HG02870 (cell line): ENCODE measurements at regions not wholly inside any gene's neighbourhood (a gene's known extent, or its start where the extent isn't known, plus 50 kb on each side); places are given as distances from the start of the nearest gene placed in this dataset.
A peak's percentile ranks its signal among the peaks of the same experiment; 100 is the strongest.
"Not testable (repeated sequence)": the region's sequence is repeated elsewhere in the genome, so short reads cannot be mapped to it uniquely, and the experiment has no call there.

Experiments used
- ATAC-seq: cut with Tn5 transposase; IDR thresholded peaks from one replicate; pipeline ENCODE4 v1.9.1; 2021; ENCODE audit warnings: mild to moderate bottlenecking, moderate library complexity; ENCODE audit not compliant: unreplicated experiment

DNA sequence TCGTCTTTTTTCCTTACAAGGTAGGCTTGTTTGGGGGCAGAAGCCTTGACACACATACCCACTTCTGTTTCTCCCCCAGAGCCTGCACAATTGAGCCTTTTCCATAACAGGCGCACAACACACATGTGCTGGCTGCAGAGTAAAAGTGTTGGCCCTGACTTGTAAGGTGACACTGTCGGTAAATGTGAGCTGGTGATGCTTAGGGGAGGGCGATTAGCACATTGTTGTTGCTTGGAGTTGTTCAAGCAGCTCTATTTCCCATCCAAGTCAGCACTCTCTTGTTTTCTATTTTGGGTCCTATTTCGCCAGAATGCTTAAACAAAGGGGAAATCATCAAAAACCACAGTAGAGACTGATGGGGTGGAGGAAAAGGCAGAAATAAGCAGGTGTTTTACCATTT, 51.9 kb upstream of the PTPRJ start:
- ATAC-seq = no peak

DNA sequence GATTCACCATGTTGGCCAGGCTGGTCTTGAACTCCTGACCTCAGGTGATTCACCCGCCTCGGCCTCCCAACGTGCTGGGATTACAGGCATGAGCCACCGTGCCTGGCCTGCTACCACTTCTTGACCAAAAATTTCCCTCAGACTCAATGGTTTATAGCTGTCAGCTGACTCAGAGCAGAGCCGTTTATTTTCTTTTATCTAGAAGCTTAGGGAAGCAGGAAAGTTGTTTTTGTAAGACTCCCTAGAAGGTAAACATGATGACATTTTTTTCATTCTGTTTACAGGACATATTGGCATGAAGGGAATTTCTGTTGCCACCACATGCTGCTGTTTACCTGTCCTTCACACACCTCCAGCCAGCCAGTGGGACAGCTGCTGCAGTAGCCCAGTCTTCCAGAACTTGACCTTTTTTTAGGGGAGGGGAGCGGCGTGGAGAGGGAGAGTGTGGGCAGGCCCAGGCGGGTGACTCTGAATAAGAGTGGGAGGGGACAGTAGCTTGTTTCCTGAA, 56.1 kb upstream of the PTPRJ start:
- ATAC-seq = no peak

DNA sequence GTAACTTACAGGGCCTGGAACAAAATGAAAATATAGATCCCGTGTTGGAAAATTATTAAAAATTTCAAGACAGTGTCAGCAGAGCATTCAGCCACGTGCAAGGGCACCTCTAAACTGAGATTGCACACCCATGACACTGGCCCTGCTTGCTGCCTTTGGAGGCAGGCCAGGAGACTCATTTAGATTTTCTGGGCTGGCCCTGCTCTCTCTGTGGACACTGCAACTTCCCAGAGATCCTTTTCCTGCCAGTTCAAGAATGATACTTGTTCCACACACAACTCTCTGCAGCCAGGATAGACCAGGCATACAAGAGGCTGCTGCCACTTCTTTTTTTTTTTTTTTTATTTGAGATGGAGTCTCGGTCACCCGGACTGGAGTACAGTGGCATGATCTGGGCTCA, 56.7 kb upstream of the PTPRJ start:
- ATAC-seq = no peak

DNA sequence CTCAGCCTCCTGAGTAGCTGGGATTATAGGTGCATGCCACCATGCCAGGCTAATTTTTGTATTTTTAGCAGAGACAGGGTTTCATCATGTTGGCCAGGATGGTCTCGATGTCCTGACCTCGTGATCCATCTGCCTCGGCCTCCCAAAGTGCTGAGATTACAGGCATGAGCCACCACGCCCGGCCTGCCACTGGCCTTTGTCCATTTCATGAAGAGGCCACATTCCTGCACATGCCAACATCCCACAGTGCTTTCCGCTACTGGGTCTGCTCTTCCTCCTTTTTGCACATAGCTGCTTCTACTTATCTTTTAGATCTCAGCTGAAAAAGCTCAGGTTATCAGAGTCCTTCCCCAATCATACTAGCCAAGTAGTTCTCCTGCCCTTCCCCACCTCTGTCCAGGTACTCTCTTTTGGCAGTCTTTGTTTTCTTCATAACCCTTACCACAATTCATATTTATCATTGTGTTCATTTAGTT, 59.2 kb upstream of the PTPRJ start:
- not testable (repeated sequence) for ATAC-seq

DNA sequence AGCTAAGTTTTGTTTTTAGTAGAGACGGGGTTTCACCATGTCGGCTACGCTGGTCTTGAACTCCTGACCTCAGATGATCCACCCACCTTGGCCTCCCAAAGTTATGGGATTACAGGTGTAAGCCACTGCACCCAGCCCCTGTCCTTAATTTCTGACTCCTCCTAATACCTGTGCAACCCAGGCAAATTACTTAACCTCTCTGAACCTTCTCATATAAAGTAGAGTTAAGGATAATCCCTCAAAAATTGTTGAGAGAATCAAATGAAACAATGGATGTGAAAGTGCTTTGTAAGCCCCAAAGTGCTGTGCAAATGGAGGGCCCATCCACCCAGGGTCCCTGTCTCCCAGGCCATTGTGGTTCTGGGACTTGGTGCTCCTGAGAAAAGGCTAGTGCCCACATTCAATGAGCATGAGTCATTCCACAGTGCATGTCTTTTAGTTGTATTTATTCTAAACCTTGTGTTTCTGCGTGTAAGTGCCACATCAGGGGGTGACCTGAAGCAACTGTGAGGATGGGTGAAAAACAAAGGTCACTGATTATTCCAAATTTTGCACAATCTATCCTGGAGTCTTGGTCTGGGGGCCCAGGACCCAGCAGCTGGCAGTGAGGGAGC, 61.4 kb upstream of the PTPRJ start:
- ATAC-seq = no peak

DNA sequence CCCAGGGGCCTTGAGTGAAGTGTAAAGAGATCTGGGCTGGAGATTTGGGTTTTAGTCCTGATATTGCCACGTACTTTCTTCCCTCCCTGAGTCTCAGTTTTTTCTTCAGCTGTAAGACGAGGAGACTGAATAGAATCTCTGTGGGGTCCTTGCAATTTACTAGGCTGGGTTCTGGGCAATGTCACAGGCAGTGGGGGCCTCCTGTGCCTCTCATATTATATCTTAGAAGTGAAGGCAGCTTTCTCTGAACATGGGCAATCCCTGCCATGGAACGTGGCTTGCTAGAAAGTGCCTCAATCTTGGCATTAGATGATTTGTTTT, 62.0 kb upstream of the PTPRJ start:
- ATAC-seq = no peak

DNA sequence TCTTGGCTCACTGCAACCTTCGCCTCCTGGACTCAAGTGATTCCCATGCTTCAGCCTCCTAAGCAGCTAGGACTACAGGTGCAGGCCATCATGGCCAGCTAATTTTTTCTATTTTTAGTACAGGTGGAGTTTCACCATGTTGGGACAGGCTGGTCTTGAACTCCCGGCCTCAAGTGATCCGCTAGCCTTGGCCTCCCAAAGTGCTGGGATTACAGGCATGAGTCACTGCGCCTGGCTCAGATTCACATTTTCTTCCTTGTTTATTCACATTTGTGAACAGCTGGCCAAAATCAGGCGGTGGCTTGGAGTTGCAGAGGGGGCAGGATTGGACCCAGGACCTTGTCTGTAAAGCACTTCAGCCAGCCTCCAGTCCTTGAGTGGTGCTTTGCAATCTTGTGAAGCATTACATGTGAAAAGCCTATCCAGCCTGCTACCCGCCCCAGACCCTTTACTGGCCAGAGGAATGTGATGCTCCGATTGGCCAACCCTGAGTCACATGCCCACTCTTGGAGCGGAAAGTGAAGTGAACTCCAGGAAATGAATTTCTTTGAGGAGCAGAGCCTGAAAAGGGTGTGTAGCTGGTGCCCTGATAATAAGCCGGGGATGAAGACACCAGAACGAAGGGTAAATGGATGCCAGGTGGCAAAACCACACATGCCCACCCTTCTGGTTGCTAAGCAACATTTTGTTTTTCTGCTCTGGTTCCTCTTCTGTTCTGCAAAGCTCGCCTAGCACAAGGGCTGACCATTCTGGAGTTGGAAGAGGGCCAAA, 62.6 kb upstream of the PTPRJ start:
- ATAC-seq = no peak

DNA sequence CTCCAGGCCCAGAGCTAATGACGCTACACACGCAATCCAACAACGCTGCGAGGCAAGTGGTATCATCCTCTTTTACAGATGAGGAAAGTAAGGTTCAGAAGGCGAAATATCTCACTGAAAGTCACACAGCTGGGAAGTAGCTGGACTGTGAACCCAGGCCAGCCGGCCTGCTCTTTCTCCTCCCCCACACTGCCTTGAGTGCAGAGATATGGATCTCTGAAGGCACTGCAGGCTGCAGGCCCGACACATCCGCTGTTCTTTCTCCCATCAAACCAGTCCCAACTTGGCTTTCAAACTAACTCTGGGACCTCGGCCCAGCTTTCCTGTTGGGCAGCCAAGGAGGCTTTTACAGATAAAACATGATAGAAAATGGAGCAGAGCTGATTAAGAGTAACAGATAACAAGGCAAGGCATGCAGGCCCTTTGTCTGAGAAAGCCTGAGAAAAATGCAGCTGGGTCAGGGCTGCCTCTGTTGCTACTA, 64.0 kb upstream of the PTPRJ start:
- no peak for ATAC-seq

DNA sequence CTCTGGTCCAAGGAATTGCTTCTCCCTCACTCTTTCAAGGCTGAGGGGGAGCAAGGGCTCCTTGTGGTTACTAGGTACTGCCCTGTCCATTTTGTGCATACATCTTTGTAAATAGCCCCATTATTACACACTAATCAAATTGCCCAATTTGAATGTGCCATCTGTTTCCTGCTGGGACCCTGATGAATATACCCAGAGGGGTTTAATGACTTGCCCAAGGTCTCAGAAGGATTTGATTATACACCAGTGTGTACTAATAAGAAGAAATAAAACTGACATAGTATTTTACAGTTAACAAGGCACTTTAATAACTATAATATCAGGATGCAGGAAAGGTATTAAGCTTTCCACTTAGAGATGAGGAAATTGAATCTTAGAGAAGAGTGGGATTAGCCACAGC, 64.6 kb upstream of the PTPRJ start:
- ATAC-seq = no peak

DNA sequence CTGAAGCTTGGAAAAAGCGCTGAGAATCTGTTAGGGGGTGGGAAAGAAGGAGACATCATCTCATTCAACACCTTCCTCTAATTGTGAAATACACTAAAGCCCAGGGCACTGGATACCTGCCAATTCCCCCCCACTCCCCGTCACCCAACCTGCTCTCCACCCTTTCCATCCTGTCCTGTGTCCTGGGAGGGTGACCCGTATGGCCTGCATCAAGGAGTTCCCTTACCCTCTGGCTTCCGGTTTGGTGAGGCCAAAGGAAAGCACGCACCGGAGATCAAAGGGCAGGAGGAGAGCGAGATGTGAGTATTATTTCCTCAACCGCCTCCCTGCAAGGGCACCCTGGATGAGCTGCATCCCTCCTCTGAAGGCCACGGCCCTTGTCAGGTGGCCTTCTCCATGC, 65.0 kb upstream of the PTPRJ start:
- ATAC-seq = no peak

DNA sequence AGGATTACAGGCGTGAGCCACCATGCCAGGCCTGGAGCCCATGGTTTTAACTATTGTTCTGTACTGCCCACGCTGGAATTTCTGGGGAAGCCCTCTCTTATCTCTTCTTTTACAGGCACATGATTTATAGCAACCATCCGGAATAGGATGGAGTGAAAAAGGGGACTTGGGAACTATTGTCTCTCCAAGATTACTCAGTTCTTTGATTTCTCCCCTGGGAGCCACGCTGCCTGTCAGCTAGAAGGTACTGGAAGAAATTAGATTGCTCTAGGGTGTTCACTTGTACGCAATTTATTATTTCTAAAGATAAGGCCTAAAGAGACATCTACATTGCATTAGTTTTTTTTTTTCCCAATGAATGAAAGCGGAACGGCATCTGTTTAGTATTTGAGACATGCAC, 65.6 kb upstream of the PTPRJ start:
- ATAC-seq = no peak

DNA sequence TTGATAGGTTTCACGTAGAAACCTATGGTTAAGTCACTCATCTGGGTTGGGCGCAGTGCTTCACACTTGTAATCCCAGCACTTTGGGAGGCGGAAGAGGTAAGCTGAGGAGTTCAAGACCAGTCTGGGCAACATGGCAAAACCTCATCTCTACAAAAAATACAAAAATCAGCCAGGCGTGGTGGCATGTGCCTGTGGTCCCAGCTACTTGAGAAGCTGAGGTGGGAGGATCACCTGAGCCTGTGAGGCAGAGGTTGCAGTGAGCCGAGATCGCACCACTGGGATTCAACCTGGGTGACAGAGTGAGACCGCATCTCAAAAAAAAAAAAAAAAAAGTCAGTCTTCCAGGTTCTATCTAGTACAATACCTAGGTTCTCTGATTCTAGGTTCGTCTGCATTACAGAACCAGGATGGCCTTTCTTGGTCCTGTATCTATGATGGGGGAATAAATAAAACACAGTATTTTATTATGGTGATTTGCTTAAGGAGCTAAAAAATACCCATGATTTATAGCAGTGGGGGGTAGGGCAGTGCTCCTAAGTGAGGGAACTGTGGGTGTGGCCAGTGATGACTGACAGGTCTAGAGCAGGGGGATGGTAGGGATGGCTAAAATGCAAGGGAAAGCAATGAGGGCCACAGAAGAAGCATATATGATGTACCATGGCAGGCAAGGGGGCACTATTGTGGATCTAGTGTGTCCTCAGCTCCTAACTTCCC, 65.5 kb upstream of the NUP160 start:
- ATAC-seq = no peak

DNA sequence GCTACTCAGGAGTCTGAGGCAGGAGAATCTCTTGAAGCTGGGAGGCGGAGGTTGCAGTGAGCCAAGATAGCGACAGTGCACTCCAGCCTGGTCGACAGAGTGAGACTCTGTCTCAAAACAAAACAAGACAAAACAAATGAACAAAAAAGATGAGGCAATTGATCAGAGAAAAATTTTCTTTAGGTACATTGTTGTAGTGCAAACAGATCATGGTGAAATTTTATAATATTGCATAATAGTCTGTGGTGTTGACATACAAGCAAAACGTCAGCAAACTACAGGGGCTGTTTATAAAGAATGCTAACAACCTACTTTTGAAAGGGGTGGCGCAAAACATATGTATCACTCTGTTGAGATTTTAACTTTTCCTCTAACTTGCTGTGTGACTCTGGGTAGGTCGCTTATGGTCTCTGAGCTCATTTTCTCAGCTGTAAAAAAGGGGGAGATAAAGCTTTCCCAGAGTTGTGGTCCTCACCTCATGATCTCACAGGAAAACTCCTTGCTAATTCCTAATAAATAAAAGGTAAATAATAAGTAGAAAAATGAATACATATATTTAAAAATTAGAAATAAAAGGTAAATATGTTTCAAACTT, 64.8 kb upstream of the NUP160 start:
- no peak for ATAC-seq

DNA sequence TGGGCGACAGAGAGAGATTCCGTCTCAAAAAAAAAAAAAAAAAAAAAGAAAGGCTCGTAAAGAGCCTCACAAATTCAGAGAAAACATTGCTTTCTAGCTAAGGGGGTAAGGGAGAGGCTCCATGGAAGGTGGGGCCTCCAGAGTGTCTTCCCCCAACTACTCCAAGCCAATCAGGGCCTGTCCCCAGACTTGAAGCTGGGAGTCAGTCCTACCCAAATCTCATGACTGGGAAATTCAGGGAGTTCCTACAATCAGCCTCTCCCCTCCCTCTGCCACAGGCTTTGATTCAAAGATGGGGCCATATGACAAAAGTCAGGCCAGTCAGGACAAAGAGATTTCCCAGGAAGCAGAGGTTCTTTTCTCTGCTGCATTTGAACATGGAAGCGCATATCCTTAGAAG, 63.0 kb upstream of the NUP160 start:
- no peak for ATAC-seq

DNA sequence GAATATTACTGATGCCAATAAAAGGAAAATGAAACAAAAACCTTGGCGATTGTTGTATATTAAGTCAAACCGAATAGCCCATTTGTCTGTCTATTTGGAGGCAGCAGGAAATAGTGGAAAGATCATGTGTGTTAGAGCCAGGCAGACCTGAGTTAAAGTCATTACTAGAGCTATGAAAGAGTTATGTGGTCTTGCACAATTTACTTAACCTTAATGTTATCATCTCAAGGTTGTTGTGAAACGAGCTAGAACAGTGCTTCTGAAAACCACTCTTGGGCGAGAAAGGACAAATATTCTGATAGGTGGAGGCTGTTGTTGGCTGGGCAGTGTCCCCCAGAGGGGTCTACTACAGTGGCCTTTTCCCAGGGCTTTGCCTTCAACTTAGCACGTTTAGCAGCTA, 60.0 kb upstream of the NUP160 start:
- ATAC-seq = peak; percentile 83

DNA sequence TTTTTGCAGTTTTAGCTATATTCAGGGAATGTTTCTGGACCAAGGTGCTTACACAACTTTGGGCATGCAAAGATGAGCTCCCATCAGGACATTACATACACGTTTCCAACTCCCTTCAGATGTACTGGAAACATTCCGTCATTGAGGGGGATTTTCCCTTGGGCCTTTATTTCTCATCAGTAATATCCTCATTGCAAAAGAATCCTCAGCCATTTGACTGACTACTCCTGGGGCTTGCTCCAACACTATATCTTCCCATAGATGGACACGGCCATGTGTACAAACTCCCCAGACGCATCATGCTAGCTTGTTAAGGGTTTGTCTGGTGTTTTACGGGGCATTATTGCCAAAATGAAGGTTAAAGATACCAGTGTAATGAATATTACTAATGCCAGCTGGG, 59.3 kb upstream of the NUP160 start:
- ATAC-seq = no peak

DNA sequence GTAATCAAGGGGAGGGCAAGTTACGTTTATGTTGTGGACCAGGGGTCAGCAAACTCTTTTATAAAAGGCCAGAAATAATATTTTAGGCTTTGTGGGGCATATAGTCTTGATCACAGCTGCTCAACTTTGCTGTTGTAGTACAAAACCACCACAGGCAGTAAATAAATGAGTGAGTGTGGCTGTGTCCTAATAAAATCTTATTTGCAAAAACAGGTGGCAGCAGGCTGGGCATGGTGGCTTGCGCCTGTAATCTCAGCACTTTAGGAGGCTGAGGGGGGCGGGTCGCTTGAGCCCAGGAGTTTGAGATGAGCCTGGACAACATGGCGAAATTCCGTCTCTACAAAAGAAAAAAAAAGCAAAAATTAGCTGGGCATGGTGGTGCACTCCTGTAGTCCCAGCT, 57.9 kb upstream of the NUP160 start:
- no peak for ATAC-seq

DNA sequence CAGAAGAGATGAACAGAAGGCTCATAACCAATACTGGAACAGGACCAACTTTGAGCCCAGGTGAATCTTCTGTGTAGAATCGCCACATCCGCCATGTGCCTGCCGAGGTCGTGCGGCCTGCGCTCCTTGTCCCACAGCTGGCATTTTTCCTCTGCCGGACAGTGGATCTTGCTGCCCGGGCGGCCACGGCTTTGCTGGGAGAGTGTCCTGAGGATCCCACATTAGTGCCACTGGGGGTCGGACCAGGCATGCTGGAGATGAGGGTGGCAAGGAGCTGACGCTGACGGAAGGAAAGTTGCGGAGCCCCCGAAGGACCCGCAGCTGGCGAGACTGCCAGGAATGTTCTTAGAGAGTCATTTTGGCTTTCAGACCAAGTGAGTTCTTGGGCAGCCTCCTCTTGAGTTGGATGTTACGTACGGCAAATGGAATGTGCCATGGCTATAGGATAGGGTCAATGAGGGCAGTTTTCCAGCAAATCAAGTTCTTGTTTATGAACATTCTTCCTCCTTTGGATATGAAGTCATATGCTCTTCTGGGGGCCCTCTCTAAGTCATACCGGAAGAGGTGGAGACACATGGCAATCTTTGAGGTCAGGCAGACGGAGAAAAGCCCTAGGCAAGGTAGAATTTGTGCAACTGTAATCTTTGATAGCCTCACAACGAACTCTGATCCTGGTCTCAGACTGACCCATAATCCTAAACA, 57.4 kb upstream of the NUP160 start:
- no peak for ATAC-seq

DNA sequence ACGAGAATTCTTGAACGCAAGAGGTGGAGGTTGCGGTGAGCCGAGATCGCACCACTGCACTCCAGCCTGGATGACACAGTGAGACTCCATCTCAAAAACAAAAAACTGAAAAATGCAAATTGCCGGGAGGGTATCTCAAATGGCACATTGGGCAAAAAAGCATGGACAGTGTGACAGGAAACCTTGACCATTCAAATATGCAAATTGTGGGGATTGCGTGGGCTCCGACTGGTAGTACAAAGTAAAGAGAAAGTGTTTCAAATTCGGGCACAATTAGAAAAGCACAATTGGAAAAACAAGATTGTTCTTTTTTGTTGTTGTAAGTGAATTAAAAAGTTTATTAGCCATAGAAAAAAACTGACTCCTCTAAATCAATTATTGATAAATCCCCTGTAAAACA, 56.7 kb upstream of the NUP160 start:
- ATAC-seq = no peak

DNA sequence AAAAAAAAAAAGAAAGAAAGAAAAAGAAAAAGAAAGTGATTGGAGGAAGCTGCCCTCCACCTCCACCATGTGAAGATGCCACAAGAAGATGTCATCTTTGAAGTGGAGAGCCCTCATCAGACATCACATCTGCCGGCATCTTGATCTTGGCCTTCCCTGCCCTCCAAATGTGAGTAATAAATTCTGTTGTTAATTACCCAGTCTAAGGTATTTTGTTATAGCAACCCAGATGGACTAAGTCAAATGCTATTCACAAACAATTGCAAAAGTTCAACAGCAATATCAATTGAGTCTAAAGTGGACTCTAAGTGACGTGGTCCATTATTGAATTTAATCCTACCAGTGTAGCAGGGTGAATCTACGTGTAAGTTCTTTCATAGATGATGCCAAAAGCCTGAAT, 55.9 kb upstream of the NUP160 start:
- ATAC-seq = no peak

DNA sequence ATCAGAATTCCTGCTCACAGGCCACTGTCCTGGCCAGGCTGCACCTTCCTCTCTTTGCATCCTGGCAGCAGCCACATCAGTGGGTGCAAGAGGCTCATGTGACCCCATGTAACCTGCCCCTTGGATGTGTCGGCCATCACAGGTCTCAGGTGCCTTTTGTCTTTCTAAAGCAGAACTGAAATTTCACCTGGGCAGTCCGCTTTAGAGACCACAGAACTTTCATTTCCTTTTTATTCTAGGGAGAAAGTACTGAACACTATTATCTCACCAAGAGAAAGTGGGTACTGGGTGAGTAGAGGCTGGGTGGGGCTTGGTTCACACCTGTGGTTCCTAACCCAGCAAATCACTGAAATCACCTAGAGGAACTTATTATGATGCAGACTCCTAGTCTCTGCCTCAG, 51.7 kb upstream of the NUP160 start:
- peak; percentile 98 for ATAC-seq
